ENCODE measurements at regions not wholly inside any gene's neighbourhood (a gene's known extent, or its start where the extent isn't known, plus 50 kb on each side); places are given as distances from the start of the nearest gene placed in this dataset.

GRCh38 chr2:6412533-6413091 is 453.1 kb downstream of the CMPK2 start:
- no peak for DNase-seq (ENCODE audit: low read depth in 1 of 2, low spot score in 2 of 2)
- WGBS, 2 experiments (ENCODE audit: extremely low coverage in 1 of 2, insufficient coverage in 1 of 2, insufficient read length in 1 of 2, insufficient replicate concordance in 2 of 2, low coverage in 1 of 2, low lambda C conversion rate in 2 of 2, missing lambda C conversion rate in 1 of 2): 95% methylated on average over 3 of the region's 3 CpGs; no CpG with 5 or more reads in 1 of the 2 experiments

More at GRCh38 chr2:6412533-6413091, 453.1 kb downstream of the CMPK2 start:
- FAIRE-seq: no peak
- H3K27ac ChIP-seq (ENCODE audit: low read depth, low read length): no peak overlapping the region
- no peak overlapping the region for H3K14ac ChIP-seq (ENCODE audit: insufficient read length)
- no peaks in the 10 kb centered on the region; a peak in 1 of 4 replicates for H3K9me3 ChIP-seq (ENCODE audit: insufficient read depth in 2 of 2, low read depth in 1 of 2, low read length in 1 of 2)
- H2AFZ ChIP-seq (ENCODE audit: low read length): no peak overlapping the region
- H3K4me1 ChIP-seq (replicated peaks in 1 of 4; ENCODE audit: control insufficient read depth in 3 of 4, insufficient read depth in 4 of 4, low read length in 3 of 4): no peaks in the 10 kb centered on the region
- H4K20me1 ChIP-seq (replicated peaks in 1 of 2; ENCODE audit: control insufficient read depth in 1 of 2, insufficient read depth in 2 of 2, low read length in 2 of 2): no peaks in the 10 kb centered on the region
- TF ChIP-seq NANOG (IDR thresholded peaks at IDR 0.05; ENCODE audit: insufficient read depth, low read depth, low read length, poor library complexity, severe bottlenecking) (no peak), TBP (IDR thresholded peaks at IDR 0.05; ENCODE audit: low read depth, low read length) (no peak), CBX8 (IDR thresholded peaks at IDR 0.05; ENCODE audit: borderline replicate concordance, low read depth, low read length) (no peak), RBBP5 (IDR thresholded peaks at IDR 0.05; ENCODE audit: borderline replicate concordance, low read depth, low read length) (no peak), TEAD4 (IDR thresholded peaks at IDR 0.05; ENCODE audit: low read depth, low read length) (no peak), MAFK (IDR thresholded peaks at IDR 0.05; ENCODE audit: low read depth, low read length) (no peak), BACH1 (IDR thresholded peaks at IDR 0.05; ENCODE audit: low read length) (no peak), GTF2F1 (IDR thresholded peaks at IDR 0.05; ENCODE audit: borderline replicate concordance, low read depth, low read length) (no peak), HDAC6 (IDR thresholded peaks at IDR 0.05; ENCODE audit: low read depth, low read length) (no peak), CHD1 (IDR thresholded peaks at IDR 0.05; ENCODE audit: low read depth, low read length) (no peak), CEBPB (IDR thresholded peaks at IDR 0.05; ENCODE audit: low read depth, low read length) (no peak), FOSL1 (IDR thresholded peaks at IDR 0.05; ENCODE audit: insufficient read depth, low read depth, low read length) (no peak)
- no peak overlapping the region for H2BK15ac ChIP-seq (ENCODE audit: low read length)
- H2BK120ac ChIP-seq (replicated peaks; ENCODE audit: low read depth, low read length): no peak overlapping the region
- H4K5ac ChIP-seq (ENCODE audit: insufficient read length, low read depth, low read length): no peak overlapping the region
- POLR2A ChIA-PET (ENCODE audit: partially characterized antibody): no interaction called here
- H3K27me3 ChIP-seq (replicated peaks in 1 of 4; ENCODE audit: control insufficient read depth in 3 of 4, extremely low read depth in 1 of 4, insufficient read depth in 3 of 4, low read length in 3 of 4): no peaks in the 10 kb centered on the region
- H3K23me2 ChIP-seq (ENCODE audit: low read depth, low read length): no peaks in the 10 kb centered on the region
- no peaks in the 10 kb centered on the region for H3K79me1 ChIP-seq (ENCODE audit: low read depth, low read length)
- no peak overlapping the region for H4K91ac ChIP-seq (replicated peaks; ENCODE audit: insufficient read length, low read length)
- H4K8ac ChIP-seq (ENCODE audit: extremely low read depth, insufficient read depth, low read length): no peak overlapping the region
- no peak overlapping the region for H2AK5ac ChIP-seq (ENCODE audit: low read depth, low read length)
- H3K79me2 ChIP-seq (ENCODE audit: control insufficient read depth in 1 of 2, insufficient read depth in 2 of 2, low read length in 2 of 2): no peaks in the 10 kb centered on the region
- H2BK5ac ChIP-seq (ENCODE audit: low read depth, low read length): no peak overlapping the region
- H3K23ac ChIP-seq (ENCODE audit: insufficient read length): no peak overlapping the region
- H2BK20ac ChIP-seq (ENCODE audit: low read length): no peak overlapping the region
- H3K4ac ChIP-seq (replicated peaks; ENCODE audit: insufficient read length, low read depth, low read length): no peak overlapping the region
- H2BK12ac ChIP-seq (ENCODE audit: low read depth, low read length): no peak overlapping the region
- no peak overlapping the region for H3K9ac ChIP-seq (replicated peaks in 1 of 4; ENCODE audit: extremely low read depth in 1 of 4, low read depth in 3 of 4, low read length in 3 of 4)
- H3K4me2 ChIP-seq (ENCODE audit: insufficient read depth in 1 of 2, low read depth in 2 of 2, low read length in 2 of 2): no peak overlapping the region
- no peaks in the 10 kb centered on the region for H3K36me3 ChIP-seq (ENCODE audit: control insufficient read depth in 2 of 4, insufficient read depth in 4 of 4, low read length in 3 of 4)
- H3K18ac ChIP-seq (ENCODE audit: extremely low read depth, low read length): no peak overlapping the region
- H3K4me3 ChIP-seq (ENCODE audit: extremely low read depth in 1 of 4, insufficient read depth in 2 of 4, low read depth in 3 of 4, low read length in 4 of 4): no peak overlapping the region
- CTCF ChIA-PET (ENCODE audit: partially characterized antibody): no interaction called here
- no peak overlapping the region for H3K56ac ChIP-seq (replicated peaks; ENCODE audit: insufficient read length, low read depth, low read length)

Data from H1 (cell line).